Panc1 (cell line): ENCODE measurements at regions not wholly inside any gene's neighbourhood (a gene's known extent, or its start where the extent isn't known, plus 50 kb on each side); places are given as distances from the start of the nearest gene placed in this dataset.

Experiments used
- POLR2AphosphoS5 ChIP-seq: IDR thresholded peaks from 2 replicates; pipeline ENCODE4 v1.6.1; 2012; ENCODE audit warnings: mild to moderate bottlenecking, low read depth, low read length, moderate library complexity
- TF ChIP-seq, protein P1 (sequence below): fragments of 450-650 bp; IDR thresholded peaks from 2 replicates; pipeline ENCODE4 v1.5.1; 2017; ENCODE audit warnings: mild to moderate bottlenecking

DNA sequence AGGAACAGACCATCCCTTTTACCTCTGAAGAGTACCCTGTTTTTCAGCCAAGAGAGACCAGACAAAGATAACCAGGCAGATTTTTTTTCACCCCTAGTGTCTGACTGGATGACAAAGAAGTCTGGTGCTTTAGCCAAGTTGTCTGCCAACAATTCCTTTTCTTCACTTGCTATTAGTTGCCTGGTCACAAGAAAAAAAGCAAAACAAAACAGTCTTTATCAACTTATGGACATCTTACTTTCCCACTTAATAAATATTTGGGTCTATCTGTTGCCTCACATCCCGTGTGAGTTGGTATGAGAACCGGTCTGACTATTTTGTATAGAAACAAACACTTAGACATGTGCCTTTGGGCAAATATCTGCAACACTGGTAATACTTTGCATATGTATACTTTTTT, 662.9 kb downstream of the PLPP3 start:
- TF ChIP-seq, protein P1, sequence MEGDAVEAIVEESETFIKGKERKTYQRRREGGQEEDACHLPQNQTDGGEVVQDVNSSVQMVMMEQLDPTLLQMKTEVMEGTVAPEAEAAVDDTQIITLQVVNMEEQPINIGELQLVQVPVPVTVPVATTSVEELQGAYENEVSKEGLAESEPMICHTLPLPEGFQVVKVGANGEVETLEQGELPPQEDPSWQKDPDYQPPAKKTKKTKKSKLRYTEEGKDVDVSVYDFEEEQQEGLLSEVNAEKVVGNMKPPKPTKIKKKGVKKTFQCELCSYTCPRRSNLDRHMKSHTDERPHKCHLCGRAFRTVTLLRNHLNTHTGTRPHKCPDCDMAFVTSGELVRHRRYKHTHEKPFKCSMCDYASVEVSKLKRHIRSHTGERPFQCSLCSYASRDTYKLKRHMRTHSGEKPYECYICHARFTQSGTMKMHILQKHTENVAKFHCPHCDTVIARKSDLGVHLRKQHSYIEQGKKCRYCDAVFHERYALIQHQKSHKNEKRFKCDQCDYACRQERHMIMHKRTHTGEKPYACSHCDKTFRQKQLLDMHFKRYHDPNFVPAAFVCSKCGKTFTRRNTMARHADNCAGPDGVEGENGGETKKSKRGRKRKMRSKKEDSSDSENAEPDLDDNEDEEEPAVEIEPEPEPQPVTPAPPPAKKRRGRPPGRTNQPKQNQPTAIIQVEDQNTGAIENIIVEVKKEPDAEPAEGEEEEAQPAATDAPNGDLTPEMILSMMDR = no peak
- TF ChIP-seq POLR2AphosphoS5 = no peak
